Heart right ventricle (tissue), 16 donors: ENCODE measurements at regions not wholly inside any gene's neighbourhood (a gene's known extent, or its start where the extent isn't known, plus 50 kb on each side); places are given as distances from the start of the nearest gene placed in this dataset.

ENCODE experiments used
- ATAC-seq, 8 donors: fragments of 200-7000 bp; cut with Tn5 transposase; one replicate each; pipeline ENCODE4 v1.9.1; 2020; ENCODE audit warnings: mild to moderate bottlenecking in 8 of 8, moderate library complexity in 8 of 8, moderate number of reproducible peaks in 1 of 8
- DNase-seq, 2 donors: peaks; one replicate each; pipeline ENCODE4 v3.0.0-alpha.2; 2020
- H3K27ac ChIP-seq, 10 donors: fragments of 200-600 bp; sonication (generic) in 2 of 10; one replicate each; pipeline versions ENCODE4 v1.5.0 to v1.8.0; 2020 to 2022; ENCODE audit warnings: mild to moderate bottlenecking in 3 of 10
- H3K27me3 ChIP-seq, 7 donors: fragments of 200-600 bp; one replicate each; pipeline ENCODE4 v1.8.0; 2021 to 2022; ENCODE audit warnings: mild to moderate bottlenecking in 2 of 7
- H3K36me3 ChIP-seq, 9 donors: fragments of 200-600 bp; sonication (generic) in 1 of 9; one replicate each; pipeline versions ENCODE4 v1.5.0 to v1.8.0; 2020 to 2022; ENCODE audit warnings: mild to moderate bottlenecking in 2 of 9
- H3K4me1 ChIP-seq, 9 donors: fragments of 200-600 bp; sonication (generic) in 1 of 9; one replicate each; pipeline versions ENCODE4 v1.5.0 to v1.8.0; 2020 to 2022; ENCODE audit warnings: mild to moderate bottlenecking in 4 of 9
- H3K4me3 ChIP-seq, 10 donors: fragments of 200-600 bp; sonication (generic) in 2 of 10; one replicate each; pipeline versions ENCODE4 v1.5.0 to v1.8.0; 2020 to 2022; ENCODE audit warnings: mild to moderate bottlenecking in 7 of 10, moderate library complexity in 2 of 10
- H3K9me3 ChIP-seq, 11 donors: fragments of 200-600 bp in 10 of 11; sonication (generic) in 2 of 11; one replicate each; pipeline versions ENCODE4 v1.5.0 to v1.8.0; 2013 to 2022; ENCODE audit warnings: mild to moderate bottlenecking in 2 of 11, control low read depth in 1 of 11, moderate library complexity in 1 of 11
- CTCF ChIP-seq, 9 donors: fragments of 200-600 bp; sonication (generic) in 2 of 9; IDR thresholded peaks; one replicate each; pipeline versions ENCODE4 v1.5.0 to v1.8.0; 2021 to 2022; ENCODE audit warnings: antibody characterized with exemption in 9 of 9, mild to moderate bottlenecking in 5 of 9, moderate library complexity in 1 of 9
- WGBS, 2 donors: extraction: QIAGEN DNeasy Blood & Tissue Kit; methylation state at CpG; one replicate each; pipeline ENCODE4 v1.1.7; 2013; ENCODE audit warnings: inconsistent platforms in 1 of 2; 5-methylcytosine and 5-hydroxymethylcytosine counted together
- intact Hi-C, 10 donors: fragments of 100-400 bp; cut with DNase I; formaldehyde crosslinking; loops; one replicate each; pipeline versions ENCODE4 v1.11.1 to v1.14.2; 2022
- donor health status: Arrhythmogenic right ventricular cardiomyopathy.
- donor health status: ischemic (EF 13 %, LVEDD 7.1; RV severe dilation, severe dysfunction).
- donor health status: healthy with polysubstance abuse.
- donor health status: DM: no; HTN: yes; CAD: no.
- donor health status: DM: no; HTN: no; CAD: no.
- donor health status: ischemic (EF 25% LVEDD 6.9; RV normal size, moderate dysfunction).
- donor health status: ischemic (EF 25% LVEDD 5.7; RV mildly dilated, moderate dysfunction).
- donor health status: healthy.
- donor health status: DM: yes; HTN: yes; CAD: no.
- donor health status: Ischemic cardiomyopathy.
- donor health status: ischemic (EF 35%, LVEDD 5.7; RV mildly dilated, moderate dysfunction).
- donor health status: nonischemic (EF 11% LVEDD 7.7; RV severe dilation, severe dysfunction).
- donor health status: DM: yes; HTN: yes; CAD: no.
- donor health status: PGD.
- donor health status: ischemic (EF 29% LVEDD 5.4; RV normal size, mild dysfunction).
- donor health status: nonischemic (EF 23%, LVEDD 6.1; RV moderate dilation, normal function).

- TF ChIP-seq CTCF (IDR thresholded peaks at IDR 0.05): no peak
- DNase-seq: no peak
- intact Hi-C loops: no loop called here
- Histone ChIP-seq H3K4me1 (peaks cover 0 to 8% (median 0%) of the 10 kb centered on the region in 9 donors), H3K36me3 (no peaks in the 10 kb centered on the region), H3K27ac (no peak overlapping the region), H3K9me3 (no peaks in the 10 kb centered on the region), H3K27me3 (no peaks in the 10 kb centered on the region), H3K4me3 (no peak overlapping the region)
- ATAC-seq: no peak
- 72 to 76% methylated on average over 14 of the region's 14 CpGs for WGBS, 2 donors
Observed at GRCh38 chr2:121895723-121896571, 140.5 kb downstream of the TSN start.

- intact Hi-C loops: no loop called here
- Histone ChIP-seq H3K4me1 (peaks cover 0 to 8% (median 0%) of the 10 kb centered on the region in 9 donors), H3K27ac (no peak overlapping the region), H3K4me3 (no peak overlapping the region), H3K36me3 (no peaks in the 10 kb centered on the region), H3K9me3 (no peaks in the 10 kb centered on the region), H3K27me3 (peaks cover 0 to 6% (median 0%) of the 10 kb centered on the region in 7 donors)
- WGBS, 2 donors: 94 to 96% methylated on average over 5 of the region's 5 CpGs
- DNase-seq: no peak
- peak in 3 of 9 donors; percentile 12 to 41 (median 12) for TF ChIP-seq CTCF (IDR thresholded peaks at IDR 0.05)
- no peak for ATAC-seq
Observed at GRCh38 chr2:121897335-121897970, 142.0 kb downstream of the TSN start.

- H3K4me1 ChIP-seq: peaks cover 0 to 8% (median 0%) of the 10 kb centered on the region in 9 donors
- intact Hi-C loops: no loop called here
- no peak overlapping the region for H3K4me3 ChIP-seq
- ATAC-seq (peak in 2 of 8 donors; percentile 27 to 28), DNase-seq (no peak)
- no peaks in the 10 kb centered on the region for H3K9me3 ChIP-seq
- peak overlapping the region in 1 of 10 donors; percentile 30 for H3K27ac ChIP-seq
- peaks cover 0 to 14% (median 0%) of the 10 kb centered on the region in 7 donors for H3K27me3 ChIP-seq
- WGBS, 2 donors: 69 to 70% methylated on average over 4 of the region's 4 CpGs
- TF ChIP-seq CTCF (IDR thresholded peaks at IDR 0.05): no peak
- H3K36me3 ChIP-seq: no peaks in the 10 kb centered on the region
Observed at GRCh38 chr2:121898483-121898882, 143.0 kb downstream of the TSN start.

- intact Hi-C loops: no loop called here
- no peak overlapping the region for H3K27ac ChIP-seq
- no peak overlapping the region for H3K4me3 ChIP-seq
- TF ChIP-seq CTCF (IDR thresholded peaks at IDR 0.05): no peak
- 92 to 93% methylated on average over 8 of the region's 8 CpGs for WGBS, 2 donors
- H3K9me3 ChIP-seq: no peaks in the 10 kb centered on the region
- no peaks in the 10 kb centered on the region for H3K36me3 ChIP-seq
- H3K27me3 ChIP-seq: peaks cover 0 to 20% (median 0%) of the 10 kb centered on the region in 7 donors
- H3K4me1 ChIP-seq: peaks cover 0 to 8% (median 0%) of the 10 kb centered on the region in 9 donors
- no peak for ATAC-seq
- no peak for DNase-seq
Observed at GRCh38 chr2:121900391-121900790, 144.9 kb downstream of the TSN start.
